HG02981 (cell line): ENCODE measurements at regions not wholly inside any gene's neighbourhood (a gene's known extent, or its start where the extent isn't known, plus 50 kb on each side); places are given as distances from the start of the nearest gene placed in this dataset.
"Not testable (repeated sequence)": the region's sequence is repeated elsewhere in the genome, so short reads cannot be mapped to it uniquely, and the experiment has no call there.

Experiments
- ATAC-seq: cut with Tn5 transposase; IDR thresholded peaks from one replicate; pipeline ENCODE4 v1.9.1; 2021; ENCODE audit warnings: mild to moderate bottlenecking, moderate library complexity; ENCODE audit not compliant: unreplicated experiment

DNA sequence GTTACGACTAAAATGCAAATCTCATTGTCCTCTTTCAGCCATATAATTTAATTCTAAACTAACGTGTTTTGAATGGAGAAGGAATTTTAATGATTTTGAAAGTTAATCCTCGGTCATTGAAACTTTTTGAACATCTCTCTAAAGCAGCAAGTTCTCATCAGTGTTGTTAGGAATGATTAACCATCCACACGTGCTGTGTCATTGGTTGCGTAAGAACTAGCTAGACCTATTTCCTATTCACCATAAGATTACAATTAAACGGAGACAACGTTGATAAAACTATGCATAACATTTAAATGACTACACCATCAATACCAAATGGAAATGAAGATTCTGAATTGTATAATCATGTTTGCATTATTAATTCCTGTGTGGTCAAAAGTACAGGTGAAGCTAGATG lies 155.6 kb upstream of the IRS2 start:
- ATAC-seq: no peak

DNA sequence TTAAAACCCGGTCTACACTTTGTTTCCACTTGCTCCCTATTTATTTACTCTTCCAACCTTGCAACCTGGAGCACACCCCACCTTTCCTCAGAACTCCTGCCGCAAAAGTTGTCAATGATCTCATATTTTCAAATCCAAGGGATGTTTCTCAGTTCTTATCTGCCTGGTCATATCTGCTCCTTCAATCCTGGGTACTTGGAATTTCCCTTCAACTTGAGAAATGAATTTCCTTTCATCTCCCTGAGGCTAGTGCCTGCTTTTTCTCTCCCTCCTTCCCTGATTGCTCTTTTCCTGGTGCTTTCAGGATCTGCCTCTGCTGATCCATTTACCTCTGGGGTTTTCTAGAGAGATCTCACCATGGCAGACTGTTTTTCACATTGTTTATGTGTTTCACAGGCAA lies 154.8 kb upstream of the IRS2 start:
- no peak for ATAC-seq

DNA sequence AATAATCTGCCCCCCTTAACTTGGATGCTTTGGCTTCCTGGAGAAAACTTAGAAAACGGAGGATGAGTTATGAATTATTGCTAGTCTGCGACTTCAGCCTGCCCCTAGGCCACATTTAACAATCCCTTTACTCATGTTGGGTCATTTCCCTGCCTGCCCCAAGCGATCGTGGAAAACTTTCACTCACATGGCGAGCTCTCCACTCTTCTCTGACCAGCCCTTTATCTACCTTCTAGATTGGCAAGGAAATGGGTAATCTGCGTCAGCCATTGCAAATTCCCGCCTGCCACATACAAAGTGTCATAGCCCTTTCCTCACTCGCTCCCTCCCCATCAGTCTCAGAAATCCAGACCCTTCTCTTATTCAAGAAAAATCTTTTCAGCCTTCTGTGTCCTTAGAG lies 154.3 kb upstream of the IRS2 start:
- no peak for ATAC-seq

DNA sequence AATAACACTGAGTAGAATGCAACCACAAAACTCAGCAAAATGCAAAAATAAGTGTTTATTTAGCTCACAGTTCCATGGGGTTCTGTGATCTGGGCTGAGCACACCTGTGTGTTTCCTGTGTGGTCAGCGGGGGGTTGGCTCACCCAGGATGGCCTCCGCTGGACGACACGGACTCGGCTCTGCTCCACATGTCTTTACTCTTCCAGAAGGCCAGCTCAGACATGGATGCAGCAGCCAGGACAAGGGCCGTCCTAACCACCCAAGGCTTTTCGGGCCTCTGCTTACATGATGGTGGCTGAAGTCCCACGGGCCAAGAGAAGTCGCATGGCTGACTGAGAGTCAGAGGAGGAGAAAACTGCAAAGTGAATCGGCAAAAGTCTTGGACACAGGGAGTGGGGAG lies 153.5 kb upstream of the IRS2 start:
- no peak for ATAC-seq

DNA sequence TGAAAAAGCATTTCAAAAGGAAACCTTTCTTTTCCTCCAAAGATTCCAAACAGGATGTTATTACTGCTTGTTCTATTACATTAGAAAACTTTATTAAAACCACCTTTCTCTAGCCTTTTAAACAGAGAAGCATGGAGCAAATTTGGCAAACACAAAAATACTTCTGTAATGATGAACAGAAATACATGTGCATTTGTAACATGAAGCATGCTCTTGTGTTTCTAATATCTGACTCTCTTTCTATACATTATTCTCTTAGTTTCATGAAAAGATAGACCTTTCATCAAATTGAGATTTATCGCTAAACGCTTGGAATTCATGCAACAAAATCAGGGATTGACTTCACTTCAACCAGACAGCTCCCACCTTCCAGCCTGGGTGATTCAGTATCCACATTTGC lies 152.8 kb upstream of the IRS2 start:
- ATAC-seq: no peak

DNA sequence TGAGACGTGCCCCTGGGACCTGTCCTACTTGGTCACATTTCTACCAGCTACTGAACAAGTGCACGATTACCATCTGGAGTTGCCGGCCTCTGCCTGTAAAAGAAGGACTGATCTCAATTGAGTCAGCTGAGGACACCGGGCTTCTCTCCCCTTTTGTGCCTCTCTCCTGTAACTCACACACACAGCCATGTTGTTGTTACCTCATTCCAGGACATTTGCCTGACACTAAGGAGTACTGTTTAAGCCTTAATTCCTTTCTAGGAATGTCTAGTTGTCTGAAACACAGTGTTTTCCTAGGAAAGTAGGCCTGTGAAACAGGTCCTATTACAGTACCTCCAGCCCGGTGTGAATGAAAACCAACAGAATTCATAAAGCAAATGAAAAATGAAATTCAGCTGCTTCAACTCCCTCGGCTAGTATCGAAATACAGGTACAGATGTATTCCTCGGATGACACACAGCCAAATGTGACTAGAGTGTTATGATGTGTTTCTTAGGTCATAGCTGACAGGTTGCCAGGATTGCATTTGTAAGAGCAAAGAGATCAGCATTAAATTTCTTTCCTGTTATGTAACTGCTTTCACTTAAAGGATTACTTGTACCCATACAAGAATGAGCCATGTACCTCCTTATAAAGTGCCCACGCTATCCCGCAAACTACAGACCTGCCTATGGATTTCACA lies 152.0 kb upstream of the IRS2 start:
- ATAC-seq: no peak

DNA sequence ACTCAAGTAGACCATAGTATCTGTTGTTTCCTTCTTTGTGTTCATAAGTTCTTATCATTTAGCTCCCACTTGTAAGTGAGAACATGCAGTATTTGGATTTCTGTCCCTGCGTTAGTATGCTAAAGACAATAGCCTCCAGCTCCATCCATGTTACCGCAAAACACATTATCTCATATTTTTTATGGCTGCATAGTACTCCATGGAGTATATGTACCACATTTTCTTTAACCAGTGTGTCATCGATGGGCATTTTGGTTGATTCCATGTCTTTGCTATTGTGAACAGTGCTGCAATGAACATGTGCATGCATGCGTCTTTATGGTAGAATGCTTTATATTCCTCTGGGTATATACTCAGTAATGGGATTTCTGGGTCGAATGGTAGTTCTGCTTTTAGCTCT lies 148.1 kb upstream of the IRS2 start:
- ATAC-seq: not testable (repeated sequence)

DNA sequence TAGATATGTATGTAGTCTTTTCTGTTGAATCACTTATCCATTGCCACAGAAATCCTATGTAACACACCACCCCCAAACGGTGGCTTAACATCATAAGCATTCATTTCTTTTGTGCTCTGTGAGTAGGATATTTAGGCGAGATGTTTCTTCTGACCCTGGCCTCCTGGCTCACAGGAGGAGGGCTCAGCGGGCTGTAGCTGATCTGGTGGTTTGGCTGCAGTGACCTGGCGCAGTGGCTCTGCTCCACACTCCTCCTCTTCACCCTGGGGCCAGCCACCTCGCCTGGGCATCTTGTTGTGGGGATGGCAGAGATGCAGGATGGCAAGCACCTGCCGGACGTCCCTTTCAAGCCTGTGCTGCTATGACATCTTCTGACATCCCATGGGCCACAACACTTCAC lies 147.1 kb upstream of the IRS2 start:
- ATAC-seq: no peak

DNA sequence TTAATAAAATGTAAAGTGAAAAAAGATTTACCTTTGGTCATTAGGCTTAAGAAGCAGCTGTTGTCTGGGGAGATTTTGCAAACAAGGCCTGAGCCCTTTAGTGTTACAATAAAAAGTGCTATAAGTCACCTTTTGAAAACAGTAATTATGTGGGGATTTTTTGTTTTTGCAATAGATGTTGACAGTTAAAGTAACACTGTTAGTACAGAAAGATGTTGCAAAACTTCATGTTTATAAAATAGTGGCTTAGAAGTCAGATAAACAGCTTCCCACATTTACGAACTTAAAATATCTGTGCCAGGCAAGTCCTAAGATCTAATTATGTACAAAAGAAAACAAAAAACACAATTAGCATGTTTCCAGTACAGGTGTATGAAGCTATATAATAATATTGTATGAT lies 138.0 kb upstream of the IRS2 start:
- ATAC-seq: no peak

DNA sequence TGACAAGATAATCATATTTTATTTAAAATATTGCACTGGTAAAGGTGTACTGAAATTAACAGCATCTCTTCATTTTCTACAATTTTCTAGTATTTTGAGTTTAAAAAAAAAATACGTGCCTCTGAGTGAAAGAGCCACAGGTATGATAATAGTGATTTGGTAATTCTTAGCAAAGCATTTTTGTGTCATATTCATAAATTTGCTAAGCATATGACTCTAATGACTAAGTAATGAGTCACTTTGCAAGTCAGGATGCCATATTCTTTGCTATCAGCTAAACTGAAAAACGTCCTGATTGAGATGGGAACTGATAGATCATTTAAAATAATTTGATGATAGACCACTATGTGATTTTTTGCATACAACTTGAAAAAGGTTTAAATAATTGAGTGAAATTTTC lies 136.1 kb upstream of the IRS2 start:
- no peak for ATAC-seq

DNA sequence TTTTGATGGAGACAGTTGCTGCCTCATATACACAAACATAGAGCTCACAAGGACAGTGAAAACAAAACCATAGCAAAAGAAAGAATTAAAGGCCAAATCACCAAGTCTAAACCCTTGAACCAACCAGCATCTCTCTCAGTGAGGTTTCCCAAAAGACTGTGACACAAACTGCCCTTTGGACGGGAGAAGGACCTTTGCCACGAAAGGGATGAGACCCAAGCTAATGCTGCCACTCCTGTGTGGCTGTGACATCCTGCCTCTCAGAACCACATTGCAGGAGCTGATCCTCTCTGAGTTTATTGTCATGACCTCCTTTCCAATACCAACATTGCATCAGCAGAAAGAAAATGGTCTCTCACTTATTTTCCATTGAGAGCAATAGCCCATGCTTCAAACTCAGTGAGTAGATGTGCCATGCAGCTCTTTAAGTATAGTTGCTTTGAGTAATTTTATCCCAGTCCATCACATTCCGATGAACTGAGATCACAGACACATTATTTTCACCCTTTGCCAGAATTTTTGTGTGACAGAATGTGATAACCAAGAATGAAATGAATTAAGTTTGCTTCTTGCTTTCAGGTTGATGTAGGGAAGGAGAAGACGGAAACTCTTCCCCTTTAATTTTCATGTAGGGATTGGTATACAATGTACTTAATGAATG lies 133.5 kb upstream of the IRS2 start:
- ATAC-seq: no peak

DNA sequence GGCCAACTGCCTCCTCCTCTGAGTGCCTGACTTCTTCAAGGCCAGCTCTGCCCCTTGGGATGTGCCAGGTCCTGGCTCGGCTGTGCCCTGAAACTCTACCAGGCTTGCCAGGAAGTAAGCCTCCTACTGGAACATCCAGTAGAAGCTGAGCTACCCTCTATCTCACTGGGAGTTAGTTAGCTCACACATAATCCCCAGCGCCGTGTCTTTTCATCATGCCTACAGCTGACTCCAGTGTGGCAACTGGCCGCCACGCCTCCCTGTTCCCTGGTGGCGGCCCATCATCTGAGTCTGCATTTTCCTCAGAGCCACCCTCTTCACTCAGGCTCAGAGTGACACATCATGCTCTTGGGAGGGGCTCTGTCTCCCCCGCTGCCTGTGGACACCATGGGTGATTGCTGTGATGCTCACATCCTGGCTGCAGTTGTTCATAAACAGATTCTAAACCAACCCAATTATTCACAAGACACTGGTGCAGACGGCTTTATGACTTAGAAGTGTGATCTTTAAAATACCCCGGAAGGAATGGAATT lies 131.9 kb upstream of the IRS2 start:
- no peak for ATAC-seq

DNA sequence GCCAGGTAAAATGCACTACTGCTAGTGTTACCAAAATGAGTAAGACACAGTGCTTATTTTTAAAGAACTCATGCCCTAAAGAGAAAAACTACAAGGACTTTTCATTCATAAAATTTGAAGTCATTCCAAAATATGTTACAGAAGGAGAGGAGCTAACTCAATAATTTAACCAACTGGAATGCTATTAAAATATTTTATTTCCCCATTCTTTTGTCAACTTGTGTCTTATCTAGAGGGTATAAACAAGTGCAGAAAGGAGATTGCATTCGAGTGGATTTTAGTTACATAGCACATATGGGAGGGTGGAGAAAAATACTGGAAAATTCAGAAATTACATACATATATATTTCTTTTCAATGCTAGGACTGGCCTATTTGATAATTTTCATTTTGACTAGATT lies 131.0 kb upstream of the IRS2 start:
- no peak for ATAC-seq

DNA sequence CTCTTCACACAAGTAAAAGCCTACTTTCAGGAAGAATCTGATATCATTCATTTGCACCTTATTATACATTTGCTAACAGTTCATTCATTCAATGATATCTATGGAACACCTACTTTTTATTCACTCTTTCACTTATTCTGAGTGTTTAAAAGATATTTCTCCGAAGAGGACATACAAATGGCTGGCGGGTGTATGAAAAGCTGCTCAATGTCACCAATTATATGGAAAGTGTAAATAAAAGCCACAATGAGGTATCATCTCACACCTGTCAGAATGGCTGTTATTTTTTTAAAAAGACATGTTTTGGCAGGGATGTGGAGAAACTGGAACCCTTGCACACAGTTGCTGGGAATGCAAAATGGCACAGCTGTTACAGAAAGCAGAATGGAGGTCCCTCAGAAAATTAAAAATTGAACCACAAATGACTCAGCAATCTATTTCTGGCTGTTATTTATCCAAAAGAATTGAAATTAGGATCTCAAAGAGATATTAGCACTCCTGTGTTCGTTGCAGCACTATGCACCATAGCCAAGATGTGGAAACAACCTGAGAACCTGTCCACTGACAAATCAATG lies 127.6 kb upstream of the IRS2 start:
- ATAC-seq: no peak

DNA sequence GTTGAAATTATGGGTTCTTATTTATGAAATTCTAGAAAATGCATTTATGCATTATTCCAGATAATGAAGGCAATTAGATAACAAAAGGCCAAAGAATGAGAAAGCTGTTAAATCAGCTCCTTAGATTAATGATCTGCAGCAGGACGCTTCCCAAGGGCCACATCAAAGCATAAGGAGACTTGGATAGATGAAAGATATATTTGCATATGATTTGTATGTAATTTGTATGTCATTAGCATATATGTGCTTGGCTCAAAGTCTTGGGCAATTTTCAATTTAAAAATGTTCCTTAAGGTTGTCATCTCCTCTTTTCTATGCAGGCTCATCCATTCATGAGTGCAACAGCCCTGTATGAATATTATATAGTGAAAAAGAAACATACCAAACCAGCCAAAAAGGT lies 126.8 kb upstream of the IRS2 start:
- ATAC-seq: no peak

DNA sequence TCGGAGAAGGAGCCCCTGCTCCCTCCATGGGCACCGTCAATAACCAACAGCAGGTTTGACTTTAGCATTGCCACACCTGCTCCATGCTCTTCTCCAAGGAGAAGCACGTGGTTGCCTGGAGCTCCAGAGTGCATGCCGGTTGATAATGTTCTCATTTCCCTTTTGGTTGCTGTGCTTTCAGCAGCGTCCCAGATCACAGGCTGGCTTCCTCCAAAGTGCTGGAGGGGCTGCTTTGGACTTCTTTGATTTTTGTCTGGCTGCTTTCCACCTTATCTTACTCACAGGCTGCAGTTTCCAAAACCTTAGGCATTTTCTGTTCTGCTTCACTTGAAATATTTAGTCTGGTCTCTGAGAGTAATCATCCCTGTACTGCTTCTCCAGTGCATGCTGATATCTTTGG lies 123.8 kb upstream of the IRS2 start:
- no peak for ATAC-seq

DNA sequence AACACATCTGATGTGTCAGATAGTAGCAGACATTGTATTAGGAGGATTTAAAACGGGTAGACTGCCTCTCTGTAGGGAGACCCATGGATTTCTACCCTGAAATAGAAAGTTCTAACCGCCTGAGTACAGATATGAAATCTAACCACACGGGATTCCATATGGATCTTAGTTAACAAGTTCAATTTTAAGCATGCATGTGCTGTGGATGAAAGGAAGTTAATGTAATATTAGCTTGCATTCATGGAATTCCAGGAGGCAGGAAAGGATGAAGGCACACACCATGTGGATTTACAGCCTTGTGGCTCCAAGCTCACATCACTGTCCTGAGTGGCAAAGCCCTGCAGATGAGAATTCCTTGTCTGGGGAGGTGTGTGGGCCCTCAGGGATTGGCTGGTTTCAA lies 120.6 kb upstream of the IRS2 start:
- ATAC-seq: no peak

DNA sequence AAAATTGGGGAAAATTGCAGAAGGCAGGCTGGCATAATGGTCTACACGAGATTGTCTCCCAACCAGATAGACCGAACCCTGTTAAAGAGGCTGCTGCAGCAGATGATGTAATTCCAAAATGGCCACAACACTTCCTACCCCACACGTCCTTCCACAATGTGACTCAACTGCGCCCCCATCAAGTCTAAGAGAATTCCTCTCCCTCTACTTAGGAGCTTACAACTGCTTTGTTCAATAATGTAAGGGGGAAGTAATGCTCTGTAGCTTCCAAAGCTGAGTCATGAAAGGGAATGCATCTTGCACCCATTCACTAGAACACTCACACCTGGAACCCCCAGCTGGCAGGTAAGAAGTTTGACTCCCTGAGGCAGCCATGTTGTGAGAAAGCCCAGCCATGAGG lies 117.8 kb upstream of the IRS2 start:
- no peak for ATAC-seq

DNA sequence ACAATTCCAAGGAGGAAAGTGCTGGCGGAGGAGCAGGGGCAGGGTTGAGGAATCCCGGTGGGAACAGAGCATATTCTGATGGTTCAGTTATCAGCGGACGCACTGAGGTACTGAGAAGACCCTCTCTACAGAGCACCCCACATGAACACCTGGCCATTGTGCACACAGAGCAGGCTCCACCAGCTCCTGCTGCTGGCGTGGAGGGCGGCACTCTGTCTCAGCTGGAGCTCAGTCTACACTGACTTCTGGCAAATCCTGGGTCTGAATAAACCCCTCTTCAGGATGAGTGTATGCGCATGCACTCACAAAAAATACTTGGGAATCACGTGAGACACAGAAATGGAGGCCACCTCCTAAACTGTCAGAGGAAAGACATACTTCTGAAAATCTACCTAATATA lies 114.4 kb upstream of the IRS2 start:
- ATAC-seq: no peak

DNA sequence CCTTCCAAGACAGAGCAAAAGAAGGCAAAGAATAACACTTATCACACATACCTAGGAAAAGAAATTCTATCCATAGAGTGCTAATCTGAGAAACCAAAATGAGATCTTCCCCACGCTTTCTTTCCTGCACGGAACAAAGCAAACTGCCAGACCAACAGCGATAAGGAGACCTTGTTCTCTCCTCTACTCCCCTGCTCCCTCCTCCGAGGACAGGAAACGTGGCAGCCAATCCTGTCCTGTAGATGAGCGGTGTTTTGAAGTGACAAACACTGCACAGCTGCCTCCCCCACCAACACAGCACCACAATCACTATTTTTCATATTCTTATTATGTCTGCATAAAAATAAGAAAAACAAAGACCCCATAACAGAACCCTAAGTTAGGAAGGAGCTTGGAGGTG lies 113.9 kb upstream of the IRS2 start:
- ATAC-seq: no peak

DNA sequence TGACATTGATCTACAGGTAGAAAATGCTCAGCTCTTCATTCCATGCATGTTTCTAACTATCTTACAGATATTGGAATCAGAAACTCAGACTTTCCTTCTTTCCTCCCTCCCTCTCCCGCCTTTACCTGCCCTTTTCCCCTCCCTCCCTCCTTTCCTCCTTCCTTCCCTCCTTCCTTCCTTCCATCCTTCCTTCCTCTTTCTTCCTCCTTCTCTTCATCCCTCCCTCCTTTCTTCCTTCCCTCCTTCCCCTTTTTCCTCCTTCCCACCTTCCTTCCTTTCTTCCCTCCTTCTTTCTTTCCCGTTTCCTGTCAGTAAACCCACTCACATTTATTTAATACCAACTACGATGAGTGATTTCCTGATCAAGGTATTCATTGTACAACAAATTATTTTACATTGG lies 113.4 kb upstream of the IRS2 start:
- no peak for ATAC-seq

DNA sequence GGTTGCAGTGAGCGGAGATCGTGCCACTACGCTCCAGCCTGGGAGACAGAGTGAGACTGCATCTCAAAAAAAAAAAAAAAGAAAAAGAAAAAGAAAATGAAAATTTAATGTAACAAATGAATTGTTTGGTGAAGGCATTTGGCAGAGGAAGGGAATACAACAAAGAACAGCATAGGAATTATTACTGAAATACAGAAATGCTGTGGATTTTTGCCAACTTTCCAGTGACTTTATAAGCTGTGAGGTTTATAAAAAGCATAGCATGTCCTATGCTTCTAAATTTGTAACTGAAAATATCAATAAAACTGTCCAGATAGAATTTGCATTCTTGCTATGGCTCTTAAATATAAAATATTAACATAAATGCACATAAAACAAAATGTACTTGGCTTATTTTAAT lies 112.9 kb upstream of the IRS2 start:
- no peak for ATAC-seq
